AG04450 (cell line): ENCODE measurements at regions not wholly inside any gene's neighbourhood (a gene's known extent, or its start where the extent isn't known, plus 50 kb on each side); places are given as distances from the start of the nearest gene placed in this dataset.

Experiments used
- CTCF ChIA-PET: fragments of 300-600, 350-600 bp; formaldehyde crosslinking; extraction: SDS; loops from one replicate; lab custom pipeline; 2022; ENCODE audit warnings: antibody characterized with exemption, inconsistent platforms; lab: Charles Lee
- POLR2A ChIA-PET: fragments of 350-600 bp; formaldehyde crosslinking; extraction: SDS; loops from one replicate; lab custom pipeline; 2021; ENCODE audit warnings: antibody characterized with exemption, inconsistent platforms; lab: Yijun Ruan, JAX
- DNase-seq: peaks from one replicate; pipeline ENCODE4 v3.0.0-alpha.2; 2011; ENCODE audit warnings: low read depth, low spot score
- H3K27ac ChIP-seq: one replicate; pipeline ENCODE4 v1.5.1; 2012; ENCODE audit warnings: low read depth, low read length, control low read depth
- H3K27me3 ChIP-seq: one replicate; pipeline ENCODE4 v1.6.0; 2012; ENCODE audit warnings: low read length; ENCODE audit not compliant: control insufficient read depth, insufficient read depth
- H3K4me3 ChIP-seq: 2 replicates; pipeline ENCODE4 v1.5.1; 2011; ENCODE audit warnings: mild to moderate bottlenecking, low read depth, low read length, control low read depth
- H3K9me3 ChIP-seq: 2 replicates; pipeline ENCODE4 v1.5.1; 2012; ENCODE audit warnings: low read length; ENCODE audit not compliant: control insufficient read depth, insufficient read depth
- TF ChIP-seq, protein P1 (sequence below): IDR thresholded peaks from 2 replicates; pipeline ENCODE4 v1.5.1; 2011; ENCODE audit warnings: low read depth, low read length, control low read depth, inconsistent platforms

- CTCF ChIA-PET: no interaction called here
- no peak for DNase-seq
- Histone ChIP-seq H3K9me3 (no peaks in the 10 kb centered on the region), H3K27ac (no peak overlapping the region), H3K4me3 (no peak overlapping the region), H3K27me3 (no peaks in the 10 kb centered on the region)
- TF ChIP-seq, protein P1, sequence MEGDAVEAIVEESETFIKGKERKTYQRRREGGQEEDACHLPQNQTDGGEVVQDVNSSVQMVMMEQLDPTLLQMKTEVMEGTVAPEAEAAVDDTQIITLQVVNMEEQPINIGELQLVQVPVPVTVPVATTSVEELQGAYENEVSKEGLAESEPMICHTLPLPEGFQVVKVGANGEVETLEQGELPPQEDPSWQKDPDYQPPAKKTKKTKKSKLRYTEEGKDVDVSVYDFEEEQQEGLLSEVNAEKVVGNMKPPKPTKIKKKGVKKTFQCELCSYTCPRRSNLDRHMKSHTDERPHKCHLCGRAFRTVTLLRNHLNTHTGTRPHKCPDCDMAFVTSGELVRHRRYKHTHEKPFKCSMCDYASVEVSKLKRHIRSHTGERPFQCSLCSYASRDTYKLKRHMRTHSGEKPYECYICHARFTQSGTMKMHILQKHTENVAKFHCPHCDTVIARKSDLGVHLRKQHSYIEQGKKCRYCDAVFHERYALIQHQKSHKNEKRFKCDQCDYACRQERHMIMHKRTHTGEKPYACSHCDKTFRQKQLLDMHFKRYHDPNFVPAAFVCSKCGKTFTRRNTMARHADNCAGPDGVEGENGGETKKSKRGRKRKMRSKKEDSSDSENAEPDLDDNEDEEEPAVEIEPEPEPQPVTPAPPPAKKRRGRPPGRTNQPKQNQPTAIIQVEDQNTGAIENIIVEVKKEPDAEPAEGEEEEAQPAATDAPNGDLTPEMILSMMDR: no peak
- POLR2A ChIA-PET: no interaction called here
These were observed 473.5 kb downstream of the MAT2B start for GRCh38 chr5:163978897-163979296.

DNA sequence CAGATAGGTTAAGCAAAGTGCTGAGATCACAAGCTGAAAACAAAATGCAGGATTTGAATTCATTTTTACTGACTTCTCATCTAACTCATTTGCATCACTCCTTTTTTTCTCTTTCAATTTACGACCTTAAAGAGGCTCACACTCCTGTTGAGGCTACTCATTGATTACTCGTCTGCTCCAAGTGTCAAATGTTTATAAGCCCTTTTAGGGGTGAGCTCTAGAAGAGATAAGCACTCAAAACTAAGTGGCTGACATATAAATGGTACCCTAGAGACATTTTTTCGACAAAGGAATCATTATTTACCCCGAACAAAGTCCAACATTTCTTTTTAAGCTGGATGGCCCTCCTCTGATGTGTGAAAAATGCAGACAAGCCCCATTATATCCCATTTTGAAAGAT, 483.1 kb downstream of the MAT2B start:
- POLR2A ChIA-PET: no interaction called here
- Histone ChIP-seq H3K4me3 (no peak overlapping the region), H3K27ac (no peak overlapping the region), H3K9me3 (no peaks in the 10 kb centered on the region), H3K27me3 (no peaks in the 10 kb centered on the region)
- TF ChIP-seq, protein P1: no peak
- CTCF ChIA-PET: interaction anchor here (0.6 kb wide), 1 partner anchor 24 kb away, joined by 3 read pairs; no protein-coding TSS in a partner anchor
- DNase-seq: no peak

DNA sequence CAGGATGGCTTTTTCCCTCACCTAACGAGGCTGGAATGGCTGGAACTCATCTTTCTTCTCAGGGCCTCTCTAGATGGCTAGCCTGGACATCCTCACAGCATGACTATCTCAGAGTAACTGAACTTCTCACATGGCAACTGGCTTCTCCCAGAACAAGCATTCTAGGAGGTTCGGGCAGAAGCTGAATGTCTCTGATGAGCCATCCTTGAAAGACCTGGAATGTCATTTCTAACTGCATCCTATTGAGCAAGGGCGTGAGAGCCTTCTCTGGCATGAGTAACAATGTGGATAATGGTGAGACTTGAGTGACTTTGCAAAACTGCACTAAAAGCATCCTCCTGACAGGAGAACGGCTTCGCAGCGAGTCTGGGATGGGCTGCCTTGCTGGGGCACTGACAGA, 487.7 kb downstream of the MAT2B start:
- Histone ChIP-seq H3K27ac (no peak overlapping the region), H3K27me3 (no peaks in the 10 kb centered on the region), H3K4me3 (no peak overlapping the region), H3K9me3 (peaks cover 2% of the 10 kb centered on the region; the same call in 1 of the 2 replicates)
- TF ChIP-seq, protein P1: no peak
- no peak for DNase-seq
- ChIA-PET CTCF (interaction anchor here (1.1 kb wide), 1 partner anchor 20 kb away, joined by 4 read pairs; no protein-coding TSS in a partner anchor), POLR2A (no interaction called here)

- CTCF ChIA-PET: interaction anchor here (1.1 to 1.2 kb wide), 2 partner anchors 18 to 29 kb away, joined by 3 to 4 read pairs; no protein-coding TSS in a partner anchor
- Histone ChIP-seq H3K27me3 (no peaks in the 10 kb centered on the region), H3K4me3 (no peak overlapping the region), H3K27ac (no peak overlapping the region), H3K9me3 (peaks cover 2% of the 10 kb centered on the region; the same call in 1 of the 2 replicates)
- no peak for DNase-seq
- POLR2A ChIA-PET: no interaction called here
- TF ChIP-seq, protein P1: no peak
These were observed 489.8 kb downstream of the MAT2B start for GRCh38 chr5:163995206-163995605.

- Histone ChIP-seq H3K9me3 (peaks cover 2% of the 10 kb centered on the region; the same call in 1 of the 2 replicates), H3K27me3 (no peaks in the 10 kb centered on the region), H3K4me3 (no peak overlapping the region), H3K27ac (no peak overlapping the region)
- DNase-seq: no peak
- TF ChIP-seq, protein P1: no peak
- ChIA-PET CTCF (interaction anchor here (1.3 kb wide), 1 partner anchor 15 kb away, joined by 4 read pairs; no protein-coding TSS in a partner anchor), POLR2A (no interaction called here)
These were observed 492.5 kb downstream of the MAT2B start for GRCh38 chr5:163997965-163998364.
